Kidney glomerular epithelial cell (primary cell): ENCODE measurements at regions not wholly inside any gene's neighbourhood (a gene's known extent, or its start where the extent isn't known, plus 50 kb on each side); places are given as distances from the start of the nearest gene placed in this dataset.
"Not testable (repeated sequence)": the region's sequence is repeated elsewhere in the genome, so short reads cannot be mapped to it uniquely, and the experiment has no call there.

Experiments used
- DNase-seq: peaks from one replicate; lab custom pipeline; 2025; lab: John Stamatoyannopoulos, UW

GRCh38 chr4:66606215-66606614, 935.9 kb upstream of the EPHA5 start:
- DNase-seq: no peak

- no peak for DNase-seq
These were observed 933.9 kb upstream of the EPHA5 start for GRCh38 chr4:66604192-66604591.

- DNase-seq: no peak
These were observed 932.3 kb upstream of the EPHA5 start for GRCh38 chr4:66602622-66603021.

- DNase-seq: no peak
These were observed 921.7 kb upstream of the EPHA5 start for GRCh38 chr4:66591968-66592367.

GRCh38 chr4:66590488-66591215, 920.4 kb upstream of the EPHA5 start:
- DNase-seq: no peak

GRCh38 chr4:66589183-66589582, 918.9 kb upstream of the EPHA5 start:
- no peak for DNase-seq

GRCh38 chr4:66585767-66586166, 915.5 kb upstream of the EPHA5 start:
- no peak for DNase-seq

- DNase-seq: no peak
These were observed 907.6 kb upstream of the EPHA5 start for GRCh38 chr4:66577922-66578321.

- no peak for DNase-seq
These were observed 904.9 kb upstream of the EPHA5 start for GRCh38 chr4:66575008-66575696.

GRCh38 chr4:66574145-66574978, 904.1 kb upstream of the EPHA5 start:
- DNase-seq: no peak

GRCh38 chr4:66572949-66573348, 902.7 kb upstream of the EPHA5 start:
- no peak for DNase-seq

- no peak for DNase-seq
These were observed 900.9 kb upstream of the EPHA5 start for GRCh38 chr4:66571145-66571695.

- DNase-seq: no peak
These were observed 898.9 kb upstream of the EPHA5 start for GRCh38 chr4:66569228-66569627.

- no peak for DNase-seq
These were observed 898.1 kb upstream of the EPHA5 start for GRCh38 chr4:66568431-66568830.

GRCh38 chr4:66568001-66568400, 897.7 kb upstream of the EPHA5 start:
- DNase-seq: no peak

GRCh38 chr4:66567551-66567950, 897.3 kb upstream of the EPHA5 start:
- no peak for DNase-seq

- no peak for DNase-seq
These were observed 895.5 kb upstream of the EPHA5 start for GRCh38 chr4:66565801-66566200.

GRCh38 chr4:66564901-66565651, 894.8 kb upstream of the EPHA5 start:
- DNase-seq: no peak

GRCh38 chr4:66562276-66562806, 892.1 kb upstream of the EPHA5 start:
- DNase-seq: no peak

- not testable (repeated sequence) for DNase-seq
These were observed 891.3 kb upstream of the EPHA5 start for GRCh38 chr4:66561465-66562053.

GRCh38 chr4:66558651-66559050, 888.4 kb upstream of the EPHA5 start:
- DNase-seq: no peak
